Mesothelial cell of epicardium (in vitro differentiated cells): ENCODE measurements at regions not wholly inside any gene's neighbourhood (a gene's known extent, or its start where the extent isn't known, plus 50 kb on each side); places are given as distances from the start of the nearest gene placed in this dataset.

Experiments
- DNase-seq, 2 experiments: peaks; one replicate each; pipeline ENCODE4 v3.0.0; 2021; ENCODE audit warnings: low spot score in 2 of 2; ENCODE audit not compliant: unreplicated experiment in 2 of 2
- H3K27ac Mint-ChIP-seq: 2 replicates; pipeline ENCODE4 v1.8.0; 2021; ENCODE audit warnings: mixed read lengths
- H3K27me3 Mint-ChIP-seq: 2 replicates; pipeline ENCODE4 v1.8.0; 2021; ENCODE audit warnings: low read depth, mixed read lengths
- H3K36me3 Mint-ChIP-seq: 2 replicates; pipeline ENCODE4 v1.8.0; 2021; ENCODE audit warnings: mixed read lengths
- H3K4me1 Mint-ChIP-seq: 2 replicates; pipeline ENCODE4 v1.8.0; 2021; ENCODE audit warnings: mixed read lengths
- H3K4me3 Mint-ChIP-seq: 2 replicates; pipeline ENCODE4 v1.8.0; 2021; ENCODE audit warnings: mild to moderate bottlenecking, moderate library complexity, mixed read lengths
- H3K9me3 Mint-ChIP-seq: 2 replicates; pipeline ENCODE4 v1.8.0; 2021; ENCODE audit warnings: mixed read lengths
- TF ChIP-seq, protein P1 (sequence below): fragments of 200-600 bp; sonication (generic); IDR thresholded peaks from one replicate; pipeline ENCODE4 v1.5.0; 2021; ENCODE audit warnings: antibody characterized with exemption; ENCODE audit not compliant: unreplicated experiment

DNA sequence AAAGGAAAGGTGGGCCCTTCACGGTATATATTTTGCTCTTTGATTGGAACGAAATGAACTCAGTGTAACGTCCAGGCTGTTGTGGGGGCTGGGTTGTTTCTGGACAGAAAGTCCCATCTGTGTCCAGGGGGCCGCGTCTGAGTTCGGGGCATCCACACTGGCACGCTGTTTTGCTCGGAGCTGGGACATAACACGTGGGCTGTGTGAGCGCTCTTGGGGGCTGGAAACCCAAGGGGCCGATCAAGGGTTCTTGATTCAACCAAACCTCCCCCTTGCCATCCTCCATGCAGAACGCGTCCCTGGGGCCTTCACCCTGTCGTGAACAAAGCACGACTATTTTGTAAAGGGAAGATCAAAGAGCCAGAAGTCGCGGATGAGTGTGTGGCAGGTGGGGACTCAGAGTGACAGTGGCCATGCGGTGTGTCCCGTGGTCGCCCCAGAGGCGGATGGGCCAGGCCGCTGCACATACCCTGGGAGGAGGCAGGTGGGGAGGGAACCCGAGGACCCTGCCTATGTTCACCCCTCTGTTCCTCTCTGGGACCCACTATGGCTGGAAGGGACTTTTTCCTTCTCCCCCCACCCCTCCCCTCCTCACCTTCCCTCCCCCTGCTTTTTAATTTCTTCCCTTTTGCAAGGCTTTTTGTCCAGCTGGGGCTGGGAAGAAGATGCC, 387.2 kb downstream of the SEC14L1 start:
- Mint-ChIP-seq H3K4me1 (peaks cover 4% of the 10 kb centered on the region), H3K4me3 (peak overlapping the region; percentile 57), H3K36me3 (no peaks in the 10 kb centered on the region), H3K27me3 (peaks cover 60% of the 10 kb centered on the region), H3K27ac (no peak overlapping the region), H3K9me3 (no peaks in the 10 kb centered on the region)
- TF ChIP-seq, protein P1, sequence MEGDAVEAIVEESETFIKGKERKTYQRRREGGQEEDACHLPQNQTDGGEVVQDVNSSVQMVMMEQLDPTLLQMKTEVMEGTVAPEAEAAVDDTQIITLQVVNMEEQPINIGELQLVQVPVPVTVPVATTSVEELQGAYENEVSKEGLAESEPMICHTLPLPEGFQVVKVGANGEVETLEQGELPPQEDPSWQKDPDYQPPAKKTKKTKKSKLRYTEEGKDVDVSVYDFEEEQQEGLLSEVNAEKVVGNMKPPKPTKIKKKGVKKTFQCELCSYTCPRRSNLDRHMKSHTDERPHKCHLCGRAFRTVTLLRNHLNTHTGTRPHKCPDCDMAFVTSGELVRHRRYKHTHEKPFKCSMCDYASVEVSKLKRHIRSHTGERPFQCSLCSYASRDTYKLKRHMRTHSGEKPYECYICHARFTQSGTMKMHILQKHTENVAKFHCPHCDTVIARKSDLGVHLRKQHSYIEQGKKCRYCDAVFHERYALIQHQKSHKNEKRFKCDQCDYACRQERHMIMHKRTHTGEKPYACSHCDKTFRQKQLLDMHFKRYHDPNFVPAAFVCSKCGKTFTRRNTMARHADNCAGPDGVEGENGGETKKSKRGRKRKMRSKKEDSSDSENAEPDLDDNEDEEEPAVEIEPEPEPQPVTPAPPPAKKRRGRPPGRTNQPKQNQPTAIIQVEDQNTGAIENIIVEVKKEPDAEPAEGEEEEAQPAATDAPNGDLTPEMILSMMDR: no peak
- no peak for DNase-seq

DNA sequence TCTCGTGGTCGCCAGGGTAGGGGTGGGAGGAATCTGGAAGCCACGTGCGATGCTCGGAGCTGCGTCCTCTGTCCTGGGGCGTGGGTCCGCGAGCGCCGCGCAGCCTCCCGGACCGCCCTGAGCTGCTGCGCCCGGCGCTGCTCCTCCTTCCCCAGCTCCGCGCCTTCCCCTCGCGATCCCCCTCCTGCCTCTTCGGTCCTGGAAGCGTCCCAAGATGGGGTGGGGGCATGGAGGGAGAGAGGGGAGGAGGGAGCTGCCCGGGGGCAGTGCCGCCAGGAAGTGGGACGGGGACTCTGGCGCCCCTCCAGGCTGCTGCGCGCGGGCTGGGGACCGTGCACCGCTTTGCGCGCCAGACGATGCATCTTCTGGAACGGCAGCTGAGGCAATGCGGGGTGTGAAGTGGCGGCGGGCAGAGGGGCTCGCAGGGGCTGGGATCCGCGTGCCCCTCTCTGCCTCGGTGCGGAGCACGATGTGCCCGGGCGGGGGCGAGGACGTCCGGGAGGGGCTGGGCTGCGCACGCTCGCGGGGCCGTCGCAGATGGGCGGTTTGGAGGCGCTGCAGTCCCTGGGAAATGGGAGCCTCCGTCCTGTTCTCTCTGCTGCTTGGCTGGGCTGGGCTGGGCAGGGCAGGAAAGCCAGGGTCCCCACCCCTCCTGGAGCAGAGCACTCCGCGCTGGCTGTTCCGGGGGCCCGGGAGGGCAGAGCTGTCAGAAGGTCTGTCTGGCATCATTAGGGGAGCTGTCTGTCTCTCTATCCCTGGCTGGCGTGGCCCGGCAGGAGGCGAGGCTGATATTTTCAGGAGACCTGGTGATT, 388.0 kb downstream of the SEC14L1 start:
- Mint-ChIP-seq H3K4me1 (peaks cover 4% of the 10 kb centered on the region), H3K9me3 (no peaks in the 10 kb centered on the region), H3K4me3 (peak overlapping the region; percentile 39), H3K27me3 (peaks cover 58% of the 10 kb centered on the region), H3K27ac (no peak overlapping the region), H3K36me3 (no peaks in the 10 kb centered on the region)
- DNase-seq: peak; percentile 50 to 78
- TF ChIP-seq, protein P1: no peak

DNA sequence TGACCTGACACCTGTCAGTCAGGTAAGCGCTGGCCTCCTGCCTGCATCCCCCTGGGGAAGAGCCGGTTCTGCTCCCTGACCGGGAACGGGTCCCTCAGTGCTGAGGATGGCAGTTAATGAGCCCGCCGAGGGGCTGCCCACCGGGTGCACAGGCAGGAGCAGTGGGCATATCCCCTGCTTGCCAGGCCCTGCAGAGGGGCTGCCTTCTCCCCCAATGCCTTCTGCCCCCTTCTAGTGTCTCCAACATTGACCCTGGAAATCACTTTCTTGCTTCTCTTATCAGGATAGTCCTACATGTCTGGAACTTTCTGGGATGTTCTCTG, 388.5 kb downstream of the SEC14L1 start:
- no peak for DNase-seq
- Mint-ChIP-seq H3K27me3 (peaks cover 59% of the 10 kb centered on the region), H3K9me3 (peaks cover 4% of the 10 kb centered on the region), H3K27ac (no peak overlapping the region), H3K4me1 (peaks cover 4% of the 10 kb centered on the region), H3K4me3 (peak overlapping the region; percentile 39), H3K36me3 (no peaks in the 10 kb centered on the region)
- TF ChIP-seq, protein P1: no peak

DNA sequence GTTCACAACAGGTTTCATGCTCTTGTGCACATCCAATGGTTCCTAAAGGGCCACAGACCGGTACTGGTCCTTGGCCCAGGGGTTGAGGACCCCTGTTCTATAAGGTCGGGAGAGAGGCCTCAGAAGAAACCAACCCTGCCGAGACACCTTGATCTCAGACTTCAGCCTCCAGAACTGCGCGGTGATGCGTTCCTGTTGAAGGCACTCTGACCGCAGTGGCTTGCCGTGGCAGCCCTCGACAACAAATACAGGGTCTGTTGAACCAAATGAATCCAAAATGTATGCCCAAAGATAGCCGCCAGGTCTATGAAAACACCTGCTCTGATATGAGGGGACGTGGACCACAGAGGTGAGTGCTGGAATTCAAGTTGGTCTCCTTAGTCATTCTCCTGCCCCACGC, 389.8 kb downstream of the SEC14L1 start:
- Mint-ChIP-seq H3K27me3 (peaks cover 55% of the 10 kb centered on the region), H3K4me1 (peaks cover 5% of the 10 kb centered on the region), H3K27ac (no peak overlapping the region), H3K36me3 (no peaks in the 10 kb centered on the region), H3K9me3 (peaks cover 8% of the 10 kb centered on the region), H3K4me3 (no peak overlapping the region)
- TF ChIP-seq, protein P1: no peak
- DNase-seq: no peak

DNA sequence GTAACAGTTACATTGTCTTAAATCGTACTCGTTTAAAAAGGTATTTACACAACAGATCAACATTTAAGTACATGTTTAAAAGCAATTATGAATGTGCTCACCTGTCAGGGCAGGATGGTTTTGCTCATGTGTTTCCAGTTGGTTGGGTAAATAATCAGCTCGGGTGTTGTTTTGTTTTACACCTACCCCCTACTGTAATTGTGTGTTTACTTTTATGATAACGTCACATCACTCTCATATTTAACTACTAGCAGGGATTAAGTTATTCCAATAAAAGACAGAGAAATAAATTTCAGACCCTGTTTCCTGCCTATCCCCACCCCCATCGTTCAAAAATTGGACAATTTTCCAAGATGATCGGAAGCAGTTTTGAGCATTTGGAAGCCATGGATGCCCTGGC, 390.2 kb downstream of the SEC14L1 start:
- H3K9me3 Mint-ChIP-seq: peaks cover 8% of the 10 kb centered on the region
- H3K27me3 Mint-ChIP-seq: peaks cover 54% of the 10 kb centered on the region

More for the DNA sequence above, 390.2 kb downstream of the SEC14L1 start:
- Mint-ChIP-seq H3K27ac (no peak overlapping the region), H3K4me3 (no peak overlapping the region), H3K36me3 (no peaks in the 10 kb centered on the region), H3K4me1 (peaks cover 8% of the 10 kb centered on the region)
- no peak for DNase-seq
- TF ChIP-seq, protein P1: no peak
